B cell (primary cell): ENCODE measurements at regions not wholly inside any gene's neighbourhood (a gene's known extent, or its start where the extent isn't known, plus 50 kb on each side); places are given as distances from the start of the nearest gene placed in this dataset.

ENCODE experiments used
- ATAC-seq: fragments of 200-7000 bp; cut with Tn5 transposase; one replicate; pipeline ENCODE4 v1.10.0; 2021; ENCODE audit warnings: low read depth, mild to moderate bottlenecking, moderate number of reproducible peaks, moderate library complexity
- CTCF ChIA-PET: fragments of 350-600 bp; sonication (Branson Sonifier 250); formaldehyde crosslinking; loops from one replicate; lab custom pipeline; 2021; ENCODE audit warnings: antibody characterized with exemption, inconsistent platforms; lab: Charles Lee
- POLR2A ChIA-PET: fragments of 350-600 bp; sonication (Branson Sonifier 250); formaldehyde crosslinking; loops from one replicate; lab custom pipeline; 2021; ENCODE audit warnings: antibody characterized with exemption; lab: Charles Lee
- DNase-seq: peaks from one replicate; pipeline ENCODE4 v3.0.0; 2013
- H2AFZ ChIP-seq: 2 replicates; pipeline ENCODE4 v1.6.1; 2012; ENCODE audit warnings: mild to moderate bottlenecking, low read depth, low read length; ENCODE audit not compliant: insufficient read depth, poor library complexity, severe bottlenecking
- H3K27ac ChIP-seq, 2 donors: 1 replicate in 1 of 2; 2 replicates in 1 of 2; pipeline ENCODE4 v1.5.1; 2012 to 2013; ENCODE audit warnings: low read length in 2 of 2, mild to moderate bottlenecking in 2 of 2, moderate library complexity in 1 of 2
- H3K27me3 ChIP-seq, 4 experiments: fragments of 200-600 bp in 1 of 4; sonication (generic) in 1 of 4; replicated peaks in 1 of 4; 1 replicate in 2 of 4; 2 replicates in 2 of 4; pipeline versions ENCODE4 v1.6.1 to v1.7.0; 2013 to 2016; ENCODE audit warnings: low read length in 3 of 4, mild to moderate bottlenecking in 2 of 4, mixed read lengths in 1 of 4, moderate library complexity in 1 of 4; ENCODE audit not compliant: insufficient read depth in 4 of 4, control insufficient read depth in 3 of 4; ENCODE audit errors: control extremely low read depth in 1 of 4
- H3K36me3 ChIP-seq, 2 experiments: replicated peaks in 1 of 2; 1 replicate in 1 of 2; 2 replicates in 1 of 2; pipeline versions ENCODE4 v1.6.1 to v1.7.1; 2013; ENCODE audit warnings: low read length in 1 of 2; ENCODE audit not compliant: insufficient read depth in 2 of 2, control insufficient read depth in 1 of 2; ENCODE audit errors: control extremely low read depth in 1 of 2, extremely low read depth in 1 of 2
- H3K4me1 ChIP-seq, 2 donors: fragments of 200-600 bp in 1 of 2; sonication (generic) in 1 of 2; 1 replicate in 1 of 2; 2 replicates in 1 of 2; pipeline versions ENCODE4 v1.5.1 to v1.6.1; 2013 to 2017; ENCODE audit warnings: low read length in 2 of 2; ENCODE audit not compliant: control insufficient read depth in 2 of 2, insufficient read depth in 2 of 2
- H3K4me2 ChIP-seq: replicated peaks from 2 replicates; pipeline ENCODE3; 2012; ENCODE audit warnings: mild to moderate bottlenecking, low read depth, low read length; ENCODE audit not compliant: poor library complexity, severe bottlenecking
- H3K4me3 ChIP-seq, 5 experiments: fragments of 200-600 bp in 1 of 5; sonication (generic) in 1 of 5; 1 replicate in 3 of 5; 2 replicates in 2 of 5; pipeline versions ENCODE4 v1.5.1 to v1.7.0; 2011 to 2016; ENCODE audit warnings: low read length in 4 of 5, mild to moderate bottlenecking in 4 of 5, low read depth in 2 of 5, control low read depth in 1 of 5, moderate library complexity in 1 of 5; ENCODE audit not compliant: insufficient read depth in 1 of 5; ENCODE audit errors: control extremely low read depth in 1 of 5, extremely low read depth in 1 of 5
- H3K79me2 ChIP-seq: fragments of 200-600 bp; sonication (generic); one replicate; pipeline ENCODE4 v1.6.0; 2016; ENCODE audit warnings: low read length; ENCODE audit not compliant: control insufficient read depth, insufficient read depth
- H3K9ac ChIP-seq: fragments of 200-600 bp; sonication (generic); 2 replicates; pipeline ENCODE4 v1.6.1; 2017; ENCODE audit warnings: mild to moderate bottlenecking, low read length, moderate library complexity
- H3K9me3 ChIP-seq, 3 donors: one replicate each; pipeline versions ENCODE4 v1.6.1 to v1.7.1; 2013; ENCODE audit warnings: low read length in 2 of 3; ENCODE audit not compliant: control insufficient read depth in 2 of 3, insufficient read depth in 1 of 3; ENCODE audit errors: control extremely low read depth in 1 of 3
- H4K20me1 ChIP-seq: 2 replicates; pipeline ENCODE4 v1.6.0; 2012; ENCODE audit warnings: mild to moderate bottlenecking, low read length; ENCODE audit not compliant: insufficient read depth, control insufficient read depth, poor library complexity, severe bottlenecking
- H3K27ac Mint-ChIP-seq: one replicate; pipeline ENCODE4 v1.8.0; 2021; ENCODE audit warnings: mixed read lengths
- H3K27me3 Mint-ChIP-seq: one replicate; pipeline ENCODE4 v1.8.0; 2021; ENCODE audit warnings: mixed read lengths
- H3K4me1 Mint-ChIP-seq: one replicate; pipeline ENCODE4 v1.8.0; 2021; ENCODE audit warnings: mixed read lengths
- H3K4me3 Mint-ChIP-seq: one replicate; pipeline ENCODE4 v1.8.0; 2021; ENCODE audit warnings: mixed read lengths
- H3K9me3 Mint-ChIP-seq: one replicate; pipeline ENCODE4 v1.8.0; 2022; ENCODE audit warnings: mixed read lengths; ENCODE audit not compliant: insufficient read depth
- EZH2 ChIP-seq: IDR thresholded peaks from 2 replicates; pipeline ENCODE4 v1.6.1; 2012; ENCODE audit warnings: borderline replicate concordance, low read depth, mild to moderate bottlenecking, moderate library complexity, low read length; ENCODE audit not compliant: insufficient read depth, poor library complexity, severe bottlenecking
- WGBS: methylation state at CpG from one replicate; pipeline ENCODE4 v1.1.5; 2013; ENCODE audit warnings: missing lambda C conversion rate; ENCODE audit not compliant: insufficient coverage; 5-methylcytosine and 5-hydroxymethylcytosine counted together
- intact Hi-C: fragments of 100-400 bp; cut with micrococcal nuclease; formaldehyde crosslinking; loops from one replicate; pipeline ENCODE4 v1.10.0; 2022
- TF ChIP-seq, protein P1 (sequence below): fragments of 200-600 bp; IDR thresholded peaks from one replicate; pipeline ENCODE4 v1.8.0; 2022; ENCODE audit warnings: antibody characterized with exemption, mild to moderate bottlenecking

DNA sequence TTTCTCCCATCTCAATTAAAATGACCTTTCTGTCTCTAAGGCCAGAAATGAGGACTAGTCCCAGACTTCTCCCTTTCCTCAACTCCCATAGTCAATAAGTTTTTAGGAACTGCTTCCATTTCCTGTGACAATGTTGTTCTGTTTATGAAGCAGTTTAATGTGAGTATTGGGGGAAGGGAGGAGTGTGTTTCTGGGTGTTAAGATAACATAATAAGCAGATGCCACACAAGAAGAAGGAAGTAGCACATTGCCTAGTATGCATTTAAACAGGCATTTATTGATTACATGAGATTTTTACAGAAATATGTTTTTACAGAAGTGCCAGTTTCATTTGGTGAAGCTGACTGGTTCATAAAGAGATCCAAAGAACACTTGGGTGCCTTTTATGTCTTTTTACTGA lies 65.6 kb upstream of the TNR start:
- Histone ChIP-seq H3K27me3 (peaks cover 0 to 2% (median 1%) of the 10 kb centered on the region in 4 experiments), H3K4me1 (no peaks in the 10 kb centered on the region), H3K36me3 (no peaks in the 10 kb centered on the region), H3K4me2 (no peak overlapping the region), H3K4me3 (no peak overlapping the region), H2AFZ (no peak overlapping the region), H3K79me2 (no peaks in the 10 kb centered on the region), H3K27ac (no peak overlapping the region), H3K9ac (no peak overlapping the region), H4K20me1 (no peaks in the 10 kb centered on the region), H3K9me3 (peaks cover 0 to 2% (median 0%) of the 10 kb centered on the region in 3 donors)
- H3K4me1 Mint-ChIP-seq, result no peaks in the 10 kb centered on the region
- TF ChIP-seq EZH2, result no peak
- TF ChIP-seq, protein P1, sequence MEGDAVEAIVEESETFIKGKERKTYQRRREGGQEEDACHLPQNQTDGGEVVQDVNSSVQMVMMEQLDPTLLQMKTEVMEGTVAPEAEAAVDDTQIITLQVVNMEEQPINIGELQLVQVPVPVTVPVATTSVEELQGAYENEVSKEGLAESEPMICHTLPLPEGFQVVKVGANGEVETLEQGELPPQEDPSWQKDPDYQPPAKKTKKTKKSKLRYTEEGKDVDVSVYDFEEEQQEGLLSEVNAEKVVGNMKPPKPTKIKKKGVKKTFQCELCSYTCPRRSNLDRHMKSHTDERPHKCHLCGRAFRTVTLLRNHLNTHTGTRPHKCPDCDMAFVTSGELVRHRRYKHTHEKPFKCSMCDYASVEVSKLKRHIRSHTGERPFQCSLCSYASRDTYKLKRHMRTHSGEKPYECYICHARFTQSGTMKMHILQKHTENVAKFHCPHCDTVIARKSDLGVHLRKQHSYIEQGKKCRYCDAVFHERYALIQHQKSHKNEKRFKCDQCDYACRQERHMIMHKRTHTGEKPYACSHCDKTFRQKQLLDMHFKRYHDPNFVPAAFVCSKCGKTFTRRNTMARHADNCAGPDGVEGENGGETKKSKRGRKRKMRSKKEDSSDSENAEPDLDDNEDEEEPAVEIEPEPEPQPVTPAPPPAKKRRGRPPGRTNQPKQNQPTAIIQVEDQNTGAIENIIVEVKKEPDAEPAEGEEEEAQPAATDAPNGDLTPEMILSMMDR, result no peak
- intact Hi-C loops, result no loop called here
- H3K27me3 Mint-ChIP-seq, result peaks cover 27% of the 10 kb centered on the region
- ChIA-PET POLR2A (no interaction called here), CTCF (no interaction called here)
- H3K27ac Mint-ChIP-seq, result no peak overlapping the region
- no peak for DNase-seq
- ATAC-seq, result no peak
- no peaks in the 10 kb centered on the region for H3K9me3 Mint-ChIP-seq
- H3K4me3 Mint-ChIP-seq, result no peak overlapping the region

DNA sequence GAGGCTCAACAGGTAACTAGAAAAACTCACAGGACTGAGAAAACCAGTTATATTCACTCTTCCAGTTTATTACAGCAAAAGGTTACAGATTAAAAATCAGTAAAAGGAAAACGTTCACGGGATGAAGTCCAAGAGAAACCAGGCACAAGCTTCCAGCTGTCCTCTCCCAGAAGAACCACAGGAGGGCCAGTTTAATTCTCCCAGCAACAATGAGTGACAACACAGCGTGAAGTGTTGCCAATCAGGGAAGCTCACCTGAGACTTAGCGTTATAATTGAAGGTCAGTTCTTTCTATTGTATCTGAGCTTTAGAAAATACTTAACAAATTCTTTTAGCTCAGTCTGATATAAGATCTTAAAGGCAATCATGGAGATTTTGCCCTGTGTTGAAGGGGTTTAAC lies 65.2 kb upstream of the TNR start:
- WGBS, result 100% methylated on average over 1 of the region's 4 CpGs

More for the DNA sequence above, 65.2 kb upstream of the TNR start:
- DNase-seq, result no peak
- H3K79me2 ChIP-seq, result no peaks in the 10 kb centered on the region
- Mint-ChIP-seq H3K4me1 (no peaks in the 10 kb centered on the region), H3K27me3 (peaks cover 26% of the 10 kb centered on the region), H3K4me3 (no peak overlapping the region), H3K9me3 (no peaks in the 10 kb centered on the region), H3K27ac (no peak overlapping the region)
- H2AFZ ChIP-seq, result no peak overlapping the region
- no peaks in the 10 kb centered on the region for H3K36me3 ChIP-seq
- no peaks in the 10 kb centered on the region for H3K4me1 ChIP-seq
- TF ChIP-seq EZH2, result no peak
- TF ChIP-seq, protein P1, result no peak
- ChIA-PET POLR2A (no interaction called here), CTCF (no interaction called here)
- peaks cover 0 to 2% (median 1%) of the 10 kb centered on the region in 4 experiments for H3K27me3 ChIP-seq
- H3K9me3 ChIP-seq, result peaks cover 0 to 2% (median 0%) of the 10 kb centered on the region in 3 donors
- H3K4me2 ChIP-seq, result no peak overlapping the region
- ATAC-seq, result no peak
- no peaks in the 10 kb centered on the region for H4K20me1 ChIP-seq
- H3K27ac ChIP-seq, result no peak overlapping the region
- no peak overlapping the region for H3K9ac ChIP-seq
- intact Hi-C loops, result no loop called here
- H3K4me3 ChIP-seq, result no peak overlapping the region
